ENCODE measurements at regions not wholly inside any gene's neighbourhood (a gene's known extent, or its start where the extent isn't known, plus 50 kb on each side); places are given as distances from the start of the nearest gene placed in this dataset.
A peak's percentile ranks its signal among the peaks of the same experiment; 100 is the strongest.

GRCh38 chr4:53959343-53960120 is 104.9 kb downstream of the CHIC2 start:
- Histone ChIP-seq H3K4me1 (peaks cover 0 to 4% (median 0%) of the 10 kb centered on the region in 9 donors), H3K27ac (no peak overlapping the region), H3K27me3 (no peaks in the 10 kb centered on the region), H3K9me3 (no peaks in the 10 kb centered on the region), H3K36me3 (no peaks in the 10 kb centered on the region), H3K4me3 (no peak overlapping the region)
- intact Hi-C loops (cut with DNase I): no loop called here
- WGBS, 2 donors: 78 to 80% methylated on average over 16 of the region's 16 CpGs
- ATAC-seq (peak in 6 of 8 donors; percentile 29 to 44 (median 38)), DNase-seq (peak in 1 of 2 donors; percentile 19)
- TF ChIP-seq CTCF (IDR thresholded peaks at IDR 0.05): no peak

GRCh38 chr4:53956454-53956853 is 108.0 kb downstream of the CHIC2 start:
- no peak for DNase-seq
- no peak for ATAC-seq
- Histone ChIP-seq H3K4me3 (no peak overlapping the region), H3K4me1 (no peaks in the 10 kb centered on the region), H3K36me3 (no peaks in the 10 kb centered on the region), H3K27me3 (no peaks in the 10 kb centered on the region), H3K27ac (no peak overlapping the region), H3K9me3 (no peaks in the 10 kb centered on the region)
- TF ChIP-seq CTCF (IDR thresholded peaks at IDR 0.05): no peak
- intact Hi-C loops (cut with DNase I): no loop called here

- Histone ChIP-seq H3K36me3 (no peaks in the 10 kb centered on the region), H3K9me3 (no peaks in the 10 kb centered on the region), H3K27me3 (no peaks in the 10 kb centered on the region), H3K4me3 (no peak overlapping the region), H3K27ac (no peak overlapping the region), H3K4me1 (no peaks in the 10 kb centered on the region)
- TF ChIP-seq CTCF (IDR thresholded peaks at IDR 0.05): no peak
- no peak for DNase-seq
- WGBS, 2 donors: 56 to 58% methylated on average over 5 of the region's 5 CpGs
- no peak for ATAC-seq
- intact Hi-C loops (cut with DNase I): no loop called here
Observed at GRCh38 chr4:53956053-53956452, 108.4 kb downstream of the CHIC2 start.

- Histone ChIP-seq H3K27me3 (peaks cover 0 to 6% (median 0%) of the 10 kb centered on the region in 7 donors), H3K9me3 (no peaks in the 10 kb centered on the region), H3K27ac (no peak overlapping the region), H3K36me3 (no peaks in the 10 kb centered on the region), H3K4me1 (no peaks in the 10 kb centered on the region), H3K4me3 (no peak overlapping the region)
- TF ChIP-seq CTCF (IDR thresholded peaks at IDR 0.05): no peak
- WGBS, 2 donors: 89 to 94% methylated on average over 4 of the region's 4 CpGs
- no peak for DNase-seq
- intact Hi-C loops (cut with DNase I): no loop called here
- no peak for ATAC-seq
Observed at GRCh38 chr4:53951414-53951813, 113.0 kb downstream of the CHIC2 start.
